Activated CD8-positive, alpha-beta memory T cell treated with anti-CD3 and anti-CD28 coated beads for 48 hours (primary cell): ENCODE measurements at regions not wholly inside any gene's neighbourhood (a gene's known extent, or its start where the extent isn't known, plus 50 kb on each side); places are given as distances from the start of the nearest gene placed in this dataset.
"Not testable (repeated sequence)": the region's sequence is repeated elsewhere in the genome, so short reads cannot be mapped to it uniquely, and the experiment has no call there.

Experiments used
- DNase-seq, 3 experiments: peaks; one replicate each; pipeline ENCODE4 v3.0.0-alpha.2; 2020; ENCODE audit warnings: low read depth in 2 of 3, low spot score in 2 of 3

- not testable (repeated sequence) for DNase-seq
These were observed 79.7 kb upstream of the LMO2 start for GRCh38 chr11:33971530-33971929.

- DNase-seq = no peak
These were observed 79.1 kb upstream of the LMO2 start for GRCh38 chr11:33970984-33971466.

GRCh38 chr11:33967451-33967850, 75.6 kb upstream of the LMO2 start:
- no peak for DNase-seq

GRCh38 chr11:33965032-33965431, 73.2 kb upstream of the LMO2 start:
- DNase-seq = no peak

DNA sequence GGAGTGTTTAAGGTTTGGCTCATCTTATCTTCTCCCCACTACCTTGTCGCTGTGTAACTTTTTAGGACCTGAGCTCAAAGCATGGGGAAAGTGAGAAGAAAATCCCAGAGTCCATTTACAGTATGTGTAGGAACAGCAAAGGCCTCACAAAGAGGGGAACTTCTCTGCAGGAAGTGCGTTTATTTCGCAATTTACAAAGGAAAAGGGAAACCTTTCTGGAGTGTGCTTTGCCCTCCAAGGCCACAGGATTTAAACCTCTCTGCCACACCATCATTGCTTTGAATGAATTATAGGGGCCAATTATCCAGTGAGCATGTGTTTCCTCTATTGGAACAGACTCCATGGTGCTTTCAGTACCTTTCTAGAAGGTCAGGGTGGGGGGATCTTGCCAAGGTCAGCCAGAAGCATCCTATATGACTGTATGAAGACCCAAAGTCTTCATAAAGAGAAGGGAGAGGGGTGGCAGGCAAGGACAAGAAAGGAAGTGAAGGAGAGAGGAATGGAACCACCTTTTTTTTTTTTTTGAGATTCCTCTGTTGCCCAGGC, 68.1 kb upstream of the LMO2 start:
- DNase-seq = no peak

GRCh38 chr11:33957304-33957917, 65.5 kb upstream of the LMO2 start:
- DNase-seq = no peak

- no peak for DNase-seq
These were observed 64.7 kb upstream of the LMO2 start for GRCh38 chr11:33956611-33957010.

DNA sequence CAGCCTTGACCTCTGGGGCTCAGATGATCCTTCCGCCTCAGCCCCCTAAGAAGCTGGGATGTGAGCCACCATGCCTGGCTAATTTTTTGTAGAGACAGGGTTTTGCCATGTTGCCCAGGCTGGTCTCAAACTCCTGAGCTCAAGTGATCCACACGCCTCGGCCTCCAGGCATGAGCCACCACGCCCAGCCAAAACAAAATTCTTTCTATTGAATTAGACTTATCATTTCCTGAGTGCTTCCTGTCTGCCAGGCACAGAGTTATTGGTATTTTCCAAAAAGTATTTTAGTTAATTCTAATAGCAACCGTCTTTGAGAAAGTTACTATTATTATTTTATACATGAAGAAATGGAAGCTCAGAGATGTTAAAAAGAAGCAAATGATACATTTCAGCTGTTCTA, 61.4 kb upstream of the LMO2 start:
- DNase-seq = no peak

DNA sequence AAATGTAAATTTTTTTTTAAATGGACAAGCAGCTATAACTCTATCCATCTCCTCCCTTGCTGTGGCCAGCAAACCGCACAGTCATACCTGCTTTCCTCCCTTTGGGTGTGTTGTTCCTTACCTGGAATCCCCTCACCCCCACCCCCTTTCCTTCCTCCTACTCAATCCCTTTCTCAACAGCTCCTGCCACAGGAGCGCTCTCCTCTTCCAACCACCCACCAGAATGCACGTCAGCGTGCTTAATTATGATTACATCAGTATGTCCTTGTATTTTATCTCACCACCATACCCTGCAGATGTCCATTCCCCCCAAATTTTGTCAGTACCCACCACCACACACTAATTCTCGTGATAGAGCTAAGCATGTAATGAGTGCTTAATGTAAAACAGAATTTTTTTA, 60.9 kb upstream of the LMO2 start:
- DNase-seq = no peak

DNA sequence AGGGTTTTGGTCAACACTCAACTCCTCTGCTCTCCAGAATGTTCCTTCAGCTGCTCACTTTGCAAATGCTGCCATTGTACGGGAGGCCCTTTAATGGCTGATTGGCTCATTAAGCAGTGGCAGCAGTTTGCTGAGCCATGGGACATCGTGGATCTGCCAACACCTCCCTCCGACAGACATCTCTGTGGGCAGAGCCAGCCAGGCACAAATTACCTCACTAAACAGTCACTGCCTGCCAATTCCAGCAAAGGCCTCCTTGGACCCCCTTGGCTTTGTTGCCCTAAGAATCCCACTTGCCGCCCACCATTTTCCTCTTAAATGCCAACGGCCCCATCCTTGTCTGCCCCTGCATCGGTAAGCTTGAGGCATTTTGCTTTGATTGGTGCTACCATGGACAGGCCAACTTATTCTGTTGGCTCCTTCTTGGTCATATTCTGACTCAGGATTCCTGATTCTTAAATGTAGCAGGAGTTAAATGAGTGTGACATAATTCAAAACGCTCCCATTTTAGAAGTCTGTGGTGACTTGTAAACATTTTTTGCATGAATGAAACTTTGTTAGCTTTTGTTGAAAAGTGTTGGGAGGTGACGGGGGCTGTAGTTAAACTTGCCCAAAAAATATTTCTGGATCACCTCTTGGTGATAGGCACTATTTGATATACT, 57.5 kb upstream of the LMO2 start:
- DNase-seq = no peak

DNA sequence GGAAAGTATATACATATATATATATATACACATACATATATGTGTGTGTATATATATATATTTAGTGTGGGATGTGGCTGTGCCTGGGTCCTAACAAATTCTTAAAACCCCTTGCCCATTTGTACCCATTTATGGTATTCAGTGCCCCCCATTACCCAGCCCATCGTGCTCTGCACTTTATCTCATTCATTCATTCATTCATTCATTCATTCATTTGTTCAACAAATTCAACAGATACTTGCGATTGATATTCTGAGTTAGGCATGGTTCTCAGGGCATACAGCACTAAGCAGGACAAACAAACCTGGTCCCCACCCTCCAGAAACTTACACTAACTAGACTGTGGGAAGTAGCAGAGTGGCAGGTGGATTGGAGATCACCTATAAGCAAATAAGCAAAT, 56.6 kb upstream of the LMO2 start:
- no peak for DNase-seq

DNA sequence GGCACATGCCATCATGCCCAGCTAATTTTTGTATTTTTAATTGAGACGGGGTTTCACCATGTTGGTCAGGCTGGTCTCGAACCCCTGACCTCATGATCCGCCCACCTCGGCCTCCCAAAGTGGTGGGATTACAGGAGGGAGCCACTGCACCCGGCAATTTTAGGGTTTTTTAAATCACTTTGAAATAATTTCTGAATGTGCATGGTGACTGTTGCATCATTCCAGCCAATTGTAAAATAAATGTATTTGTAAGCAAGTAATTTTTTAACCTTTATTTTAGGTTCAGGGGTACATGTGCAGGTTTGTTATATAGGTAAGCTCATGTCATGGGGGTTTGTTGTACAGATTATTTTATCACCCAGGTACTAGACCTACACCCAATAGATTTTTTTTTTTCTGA, 56.0 kb upstream of the LMO2 start:
- DNase-seq = not testable (repeated sequence)

DNA sequence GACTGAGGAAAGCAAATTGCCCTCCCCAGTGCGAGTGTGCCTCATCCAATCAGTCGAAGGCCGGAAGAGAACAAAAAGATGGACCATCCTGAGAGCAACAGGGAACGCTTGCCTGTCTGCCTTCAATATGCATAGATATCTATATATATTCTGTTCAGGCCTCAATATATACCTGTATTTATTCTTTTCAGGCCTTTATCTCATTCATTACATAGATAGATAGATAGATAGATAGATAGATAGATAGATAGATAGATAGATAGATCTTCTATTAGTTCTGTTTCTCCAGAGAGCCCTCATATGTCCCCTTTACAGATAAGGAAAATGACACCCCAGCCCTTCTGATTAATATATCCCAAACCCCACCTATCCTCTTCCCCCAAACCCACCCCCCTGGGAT, 55.1 kb upstream of the LMO2 start:
- DNase-seq = no peak

DNA sequence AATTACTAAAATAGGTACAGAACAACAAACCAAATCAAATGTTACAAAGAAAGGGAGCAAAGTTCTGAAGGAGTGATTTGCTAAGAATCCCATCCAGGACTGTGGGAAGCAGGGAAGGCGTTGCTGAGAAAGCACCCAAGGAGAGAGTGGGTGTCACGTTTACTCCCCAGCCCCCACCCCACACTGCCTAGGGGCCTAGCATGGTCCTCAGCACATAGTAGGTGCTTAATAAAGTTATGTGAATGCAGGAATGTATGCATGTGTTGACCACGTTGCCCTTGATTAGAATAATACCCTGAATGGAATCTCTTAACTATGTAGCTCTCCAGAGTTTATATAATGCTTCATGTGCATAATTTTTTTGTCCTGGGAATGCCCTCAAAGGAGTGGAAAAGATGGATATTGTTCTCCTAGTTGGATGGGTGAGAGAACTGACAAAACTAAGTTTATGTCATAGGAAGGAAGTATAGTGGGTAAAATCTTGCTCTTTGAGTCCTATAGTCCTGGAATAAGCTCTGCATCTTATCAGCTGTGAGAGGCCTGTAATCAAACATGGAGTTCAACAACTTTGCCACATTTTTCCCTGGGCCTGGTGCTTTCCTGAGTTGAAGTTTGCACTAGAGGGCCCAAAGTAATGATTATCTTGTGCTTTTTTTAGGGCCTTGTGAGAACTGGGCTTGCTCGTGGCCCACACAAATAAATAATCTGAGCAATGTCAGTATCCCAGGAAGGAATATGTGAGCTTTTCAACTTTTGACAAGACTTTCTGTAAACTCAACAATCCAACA, 53.8 kb upstream of the LMO2 start:
- DNase-seq = no peak

DNA sequence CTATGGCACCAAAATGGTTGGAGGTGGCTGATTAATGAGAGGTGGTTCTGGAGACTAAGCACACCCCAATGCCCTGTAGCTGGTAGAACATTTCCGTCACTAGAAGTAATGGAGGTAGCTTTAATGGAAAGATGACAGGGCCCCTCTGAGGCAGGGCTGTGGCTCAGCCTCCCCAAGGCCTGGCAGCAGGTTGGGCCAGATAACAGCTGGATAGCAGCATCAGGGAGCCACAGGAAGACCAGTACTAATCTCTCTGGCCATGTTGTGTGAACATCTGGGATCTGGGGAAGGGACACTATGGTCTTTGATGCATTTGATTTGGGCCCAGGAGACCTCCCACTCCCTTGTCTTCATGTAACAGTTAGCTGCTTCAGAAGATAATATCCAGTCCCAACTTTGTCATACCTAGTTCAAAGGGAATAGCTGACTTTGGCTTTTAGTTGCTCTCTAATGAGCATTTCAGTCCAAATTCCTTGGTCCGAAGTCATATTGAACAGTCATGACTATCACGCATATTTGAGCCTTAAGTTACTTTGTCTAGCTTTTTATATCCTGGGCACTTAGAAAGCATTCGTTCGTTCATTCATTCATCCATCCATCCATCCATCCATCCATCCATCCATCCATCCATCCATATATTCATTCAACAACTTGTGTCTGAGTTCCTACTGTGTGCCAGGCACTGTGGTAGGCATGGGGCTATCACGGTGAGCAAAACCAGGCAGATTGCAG, 53.0 kb upstream of the LMO2 start:
- DNase-seq = no peak

GRCh38 chr11:33944345-33944692, 52.4 kb upstream of the LMO2 start:
- DNase-seq = no peak

GRCh38 chr11:33942954-33943353, 51.1 kb upstream of the LMO2 start:
- DNase-seq = no peak

- DNase-seq = no peak
These were observed 49.8 kb upstream of the LMO2 start for GRCh38 chr11:33941637-33942160.
